Stomach (tissue), 4 donors: ENCODE measurements at regions not wholly inside any gene's neighbourhood (a gene's known extent, or its start where the extent isn't known, plus 50 kb on each side); places are given as distances from the start of the nearest gene placed in this dataset.

ENCODE experiments used
- CTCF ChIP-seq, 7 experiments: fragments of 450-650 bp in 4 of 7; fragments of 200-600 bp in 3 of 7; sonication (generic) in 3 of 7; IDR thresholded peaks; one replicate each; pipeline ENCODE4 v1.5.1; 2016 to 2019; ENCODE audit warnings: antibody characterized with exemption in 7 of 7, control low read depth in 2 of 7, mild to moderate bottlenecking in 1 of 7
- POLR2A ChIP-seq, 4 donors: fragments of 450-650 bp; IDR thresholded peaks; one replicate each; pipeline ENCODE4 v1.6.1; 2016; ENCODE audit warnings: antibody characterized with exemption in 4 of 4, control low read depth in 2 of 4, mild to moderate bottlenecking in 1 of 4, moderate library complexity in 1 of 4
- POLR2AphosphoS5 ChIP-seq, 3 donors: sonication (generic); formaldehyde crosslinking; IDR thresholded peaks; one replicate each; pipeline ENCODE4 v1.6.1; 2016; ENCODE audit warnings: antibody characterized with exemption in 3 of 3

- TF ChIP-seq POLR2A (IDR thresholded peaks at IDR 0.05) = no peak
- TF ChIP-seq CTCF (IDR thresholded peaks at IDR 0.05) = no peak
- no peak for TF ChIP-seq POLR2AphosphoS5 (IDR thresholded peaks at IDR 0.05)
These were observed 136.6 kb upstream of the USP29 start for GRCh38 chr19:56983171-56983570.
